ENCODE measurements at regions not wholly inside any gene's neighbourhood (a gene's known extent, or its start where the extent isn't known, plus 50 kb on each side); places are given as distances from the start of the nearest gene placed in this dataset.

DNA sequence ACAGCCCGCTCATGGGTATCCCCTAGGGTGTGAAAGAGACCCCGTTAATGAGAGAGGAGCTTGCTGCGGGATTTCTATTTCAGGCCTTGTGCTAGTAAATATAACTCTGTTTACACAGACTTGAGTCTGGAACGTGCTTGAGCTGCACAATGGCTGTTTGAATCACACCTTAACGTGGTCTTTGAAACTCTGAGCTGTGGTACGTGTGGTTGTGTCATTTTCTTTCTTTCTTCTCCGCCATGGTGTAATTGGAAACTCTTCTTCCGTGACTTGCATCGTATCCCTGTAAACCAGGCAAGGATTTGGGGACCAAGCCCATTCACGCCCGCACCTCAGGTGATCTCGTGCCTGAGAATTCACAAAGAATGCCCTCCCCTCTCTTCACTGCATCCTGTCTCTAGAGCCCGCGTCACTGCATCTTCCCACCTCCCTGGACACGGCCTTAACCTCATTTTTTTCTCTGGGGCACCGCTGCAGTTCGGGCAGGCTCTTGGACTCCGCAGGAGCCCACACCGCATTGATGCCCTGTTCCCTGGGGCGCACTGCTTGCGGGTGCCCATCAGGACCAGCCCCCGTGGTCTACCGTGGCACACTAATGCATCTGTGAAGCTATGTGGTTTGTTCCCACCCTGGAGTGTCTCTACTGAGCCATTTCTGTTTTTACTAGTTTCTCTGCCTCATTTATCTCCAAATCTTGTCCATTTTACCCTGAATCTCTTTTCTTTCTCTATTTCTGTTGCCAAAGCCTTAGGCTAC is 78.4 kb upstream of the PARP11 start:
- Histone ChIP-seq H3K27ac (no peak overlapping the region), H3K36me3 (replicated peaks) (no peaks in the 10 kb centered on the region), H3K4me3 (ENCODE audit: low read depth, low read length) (no peak overlapping the region), H3K27me3 (replicated peaks) (no peaks in the 10 kb centered on the region)
- in situ Hi-C loops (cut with HindIII; ENCODE audit: low pct_ligation_motif_present, low sequenced_read_pairs): no loop called here
- TF ChIP-seq CTCF (IDR thresholded peaks at IDR 0.05; ENCODE audit: low read depth, low read length, missing control alignments): no peak
- DNase-seq: no peak

- in situ Hi-C loops (cut with HindIII; ENCODE audit: low pct_ligation_motif_present, low sequenced_read_pairs): no loop called here
- H3K36me3 ChIP-seq (replicated peaks): no peaks in the 10 kb centered on the region
- H3K27ac ChIP-seq: no peak overlapping the region
- no peaks in the 10 kb centered on the region for H3K27me3 ChIP-seq (replicated peaks)
- DNase-seq: no peak
- TF ChIP-seq CTCF (IDR thresholded peaks at IDR 0.05; ENCODE audit: low read depth, low read length, missing control alignments): no peak
- H3K4me3 ChIP-seq (ENCODE audit: low read depth, low read length): no peak overlapping the region
Measured at GRCh38 chr12:3950714-3951320, 77.6 kb upstream of the PARP11 start.

- Histone ChIP-seq H3K36me3 (replicated peaks) (no peaks in the 10 kb centered on the region), H3K27ac (no peak overlapping the region), H3K4me3 (ENCODE audit: low read depth, low read length) (no peak overlapping the region), H3K27me3 (replicated peaks) (no peaks in the 10 kb centered on the region)
- in situ Hi-C loops (cut with HindIII; ENCODE audit: low pct_ligation_motif_present, low sequenced_read_pairs): no loop called here
- DNase-seq: no peak
- TF ChIP-seq CTCF (IDR thresholded peaks at IDR 0.05; ENCODE audit: low read depth, low read length, missing control alignments): no peak
Measured at GRCh38 chr12:3947781-3948180, 74.6 kb upstream of the PARP11 start.

DNA sequence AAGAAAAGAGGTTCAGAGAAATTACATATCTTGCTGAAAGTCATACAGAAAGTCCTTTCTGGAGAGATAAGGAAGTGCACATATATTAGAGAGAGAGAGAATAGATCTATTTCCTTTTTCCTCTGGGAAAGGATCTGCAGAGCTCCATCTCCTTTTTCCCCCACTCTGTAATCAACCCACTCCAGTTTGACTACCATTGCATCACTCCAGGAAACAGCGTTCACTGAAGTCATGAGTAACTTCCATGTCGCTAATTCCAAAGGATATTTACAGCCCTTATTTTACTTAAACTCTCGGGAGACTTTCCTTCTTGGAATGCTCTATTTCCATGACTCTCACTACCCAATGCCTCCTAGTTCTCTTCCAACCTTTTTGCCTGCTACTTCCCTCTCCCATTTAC is 72.5 kb upstream of the PARP11 start:
- no peaks in the 10 kb centered on the region for H3K36me3 ChIP-seq (replicated peaks)
- H3K27ac ChIP-seq: no peak overlapping the region
- in situ Hi-C loops (cut with HindIII; ENCODE audit: low pct_ligation_motif_present, low sequenced_read_pairs): no loop called here
- no peak for DNase-seq
- TF ChIP-seq CTCF (IDR thresholded peaks at IDR 0.05; ENCODE audit: low read depth, low read length, missing control alignments): no peak
- H3K27me3 ChIP-seq (replicated peaks): no peaks in the 10 kb centered on the region
- no peak overlapping the region for H3K4me3 ChIP-seq (ENCODE audit: low read depth, low read length)

DNA sequence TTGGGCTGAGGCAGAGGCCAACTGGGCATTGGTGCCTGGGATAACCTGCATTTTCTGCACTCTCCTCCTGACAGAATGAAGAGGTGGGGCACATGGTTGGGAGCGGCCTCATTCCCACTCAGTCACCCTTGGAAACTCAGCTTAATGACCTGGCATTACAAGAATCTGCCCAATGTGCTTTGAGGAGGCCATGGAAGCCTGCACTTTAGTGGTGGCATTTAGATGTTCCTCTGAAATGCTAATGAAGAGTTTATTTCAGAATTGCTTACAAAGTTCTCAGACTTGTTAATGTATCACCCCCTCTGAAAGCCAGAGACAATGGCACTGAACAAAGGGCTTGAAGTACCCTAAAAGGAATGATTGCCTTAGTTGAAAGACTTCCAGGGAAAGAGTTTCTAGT is 71.4 kb upstream of the PARP11 start:
- Histone ChIP-seq H3K27ac (no peak overlapping the region), H3K36me3 (replicated peaks) (no peaks in the 10 kb centered on the region), H3K4me3 (ENCODE audit: low read depth, low read length) (no peak overlapping the region), H3K27me3 (replicated peaks) (no peaks in the 10 kb centered on the region)
- DNase-seq: no peak
- no peak for TF ChIP-seq CTCF (IDR thresholded peaks at IDR 0.05; ENCODE audit: low read depth, low read length, missing control alignments)
- in situ Hi-C loops (cut with HindIII; ENCODE audit: low pct_ligation_motif_present, low sequenced_read_pairs): no loop called here

Data from brain microvascular endothelial cell (primary cell).